ENCODE measurements at regions not wholly inside any gene's neighbourhood (a gene's known extent, or its start where the extent isn't known, plus 50 kb on each side); places are given as distances from the start of the nearest gene placed in this dataset.

DNA sequence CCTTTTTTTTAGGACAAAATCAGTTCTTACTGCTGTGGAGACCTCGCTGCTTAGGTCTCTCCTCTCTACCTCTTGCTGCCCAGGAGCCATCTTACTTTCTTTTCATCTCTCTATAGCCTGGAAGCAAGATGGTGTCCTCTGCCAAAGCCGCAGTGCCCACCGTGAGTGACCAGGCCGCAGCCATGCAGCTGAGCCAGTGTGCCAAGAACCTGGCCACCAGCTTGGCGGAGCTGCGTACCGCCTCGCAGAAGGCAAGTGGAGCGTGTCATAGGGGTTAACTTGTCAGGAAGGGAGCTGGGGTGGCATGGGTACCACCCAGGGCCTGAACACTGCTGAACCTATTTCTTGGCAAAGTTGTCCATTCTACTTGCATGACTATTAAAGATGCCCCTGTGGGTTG lies 320.3 kb upstream of the TPM1 start:
- TF ChIP-seq, protein P1, sequence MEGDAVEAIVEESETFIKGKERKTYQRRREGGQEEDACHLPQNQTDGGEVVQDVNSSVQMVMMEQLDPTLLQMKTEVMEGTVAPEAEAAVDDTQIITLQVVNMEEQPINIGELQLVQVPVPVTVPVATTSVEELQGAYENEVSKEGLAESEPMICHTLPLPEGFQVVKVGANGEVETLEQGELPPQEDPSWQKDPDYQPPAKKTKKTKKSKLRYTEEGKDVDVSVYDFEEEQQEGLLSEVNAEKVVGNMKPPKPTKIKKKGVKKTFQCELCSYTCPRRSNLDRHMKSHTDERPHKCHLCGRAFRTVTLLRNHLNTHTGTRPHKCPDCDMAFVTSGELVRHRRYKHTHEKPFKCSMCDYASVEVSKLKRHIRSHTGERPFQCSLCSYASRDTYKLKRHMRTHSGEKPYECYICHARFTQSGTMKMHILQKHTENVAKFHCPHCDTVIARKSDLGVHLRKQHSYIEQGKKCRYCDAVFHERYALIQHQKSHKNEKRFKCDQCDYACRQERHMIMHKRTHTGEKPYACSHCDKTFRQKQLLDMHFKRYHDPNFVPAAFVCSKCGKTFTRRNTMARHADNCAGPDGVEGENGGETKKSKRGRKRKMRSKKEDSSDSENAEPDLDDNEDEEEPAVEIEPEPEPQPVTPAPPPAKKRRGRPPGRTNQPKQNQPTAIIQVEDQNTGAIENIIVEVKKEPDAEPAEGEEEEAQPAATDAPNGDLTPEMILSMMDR (IDR thresholded peaks at IDR 0.05; ENCODE audit: poor library complexity) = no peak
- TF ChIP-seq EZH2 (IDR thresholded peaks at IDR 0.05; ENCODE audit: borderline replicate concordance) (no peak), EZH2phosphoT487 (IDR thresholded peaks at IDR 0.05; ENCODE audit: low read depth, severe bottlenecking, unreplicated experiment) (no peak)
